HG03045 (cell line): ENCODE measurements at regions not wholly inside any gene's neighbourhood (a gene's known extent, or its start where the extent isn't known, plus 50 kb on each side); places are given as distances from the start of the nearest gene placed in this dataset.
"Not testable (repeated sequence)": the region's sequence is repeated elsewhere in the genome, so short reads cannot be mapped to it uniquely, and the experiment has no call there.

ENCODE experiments used
- ATAC-seq: cut with Tn5 transposase; IDR thresholded peaks from one replicate; pipeline ENCODE4 v1.9.1; 2021; ENCODE audit warnings: mild to moderate bottlenecking, moderate library complexity; ENCODE audit not compliant: unreplicated experiment

DNA sequence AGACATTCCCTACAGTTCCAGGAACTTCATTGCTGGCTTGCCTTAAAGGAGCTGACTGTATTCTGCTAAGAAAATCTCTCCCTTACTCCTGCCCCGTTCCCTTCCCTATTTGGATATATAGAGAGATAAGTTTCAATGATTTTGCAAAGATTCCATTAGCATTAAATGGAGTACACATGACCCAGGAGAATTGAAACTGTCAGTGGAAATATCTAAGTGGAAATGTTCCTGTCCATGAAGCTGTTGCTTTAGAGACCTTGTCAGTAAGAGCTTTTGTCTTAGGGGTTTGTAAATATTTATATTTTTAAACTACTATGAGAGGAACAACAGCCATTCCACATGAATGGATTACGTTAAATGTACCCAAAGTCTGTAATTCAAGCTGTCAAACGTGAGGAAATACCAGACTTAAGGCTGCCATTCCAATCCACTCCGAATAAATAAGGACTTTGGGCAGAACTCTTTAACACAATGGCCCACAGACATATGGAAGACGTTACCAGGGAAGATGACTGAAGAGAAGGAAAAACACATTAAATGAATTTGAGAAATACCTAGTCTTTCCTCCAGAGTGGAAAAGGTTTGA, 387.1 kb upstream of the PAPPA start:
- no peak for ATAC-seq

DNA sequence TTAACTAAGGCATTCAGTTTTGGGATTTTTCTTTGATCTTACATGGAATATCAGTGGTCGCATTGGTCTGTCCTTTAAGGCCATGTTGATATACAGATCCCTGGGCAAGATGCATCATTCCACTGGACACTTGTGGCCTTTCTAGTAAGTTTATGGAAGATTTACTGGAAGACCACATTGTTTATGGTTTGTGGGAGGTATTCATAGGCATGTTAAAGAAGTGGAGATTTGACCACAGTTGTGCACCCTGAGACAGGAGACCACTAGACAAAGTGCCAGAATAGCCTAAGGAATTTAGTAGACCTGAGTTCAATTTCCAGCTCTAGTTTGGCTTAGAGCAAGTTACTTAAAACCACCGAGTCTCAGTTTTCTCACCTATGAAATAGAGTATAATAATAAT, 383.1 kb upstream of the PAPPA start:
- ATAC-seq: no peak

DNA sequence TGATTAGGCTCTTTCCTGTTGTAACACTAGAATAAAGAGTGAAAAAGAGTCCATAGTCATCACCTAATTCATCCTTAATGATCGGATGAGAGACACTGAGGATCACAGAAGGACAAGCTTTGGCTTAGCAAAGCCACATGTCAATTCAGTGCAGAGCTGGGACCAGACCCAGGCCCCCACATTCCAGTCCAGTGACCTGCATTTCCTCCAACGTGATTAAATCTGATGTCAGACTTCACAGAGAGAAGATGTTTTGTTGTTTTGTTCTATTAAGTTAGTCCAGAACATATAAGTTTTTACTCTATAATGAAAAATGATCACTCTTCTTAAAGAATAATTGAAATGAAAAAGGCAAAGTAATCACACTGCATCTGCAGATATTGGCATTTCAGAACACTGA, 377.9 kb upstream of the PAPPA start:
- no peak for ATAC-seq

- ATAC-seq: no peak
Observed at GRCh38 chr9:115777610-115778009, 376.0 kb upstream of the PAPPA start.

- no peak for ATAC-seq
Observed at GRCh38 chr9:115781070-115781736, 372.4 kb upstream of the PAPPA start.

- ATAC-seq: no peak
Observed at GRCh38 chr9:115786321-115786720, 367.3 kb upstream of the PAPPA start.

GRCh38 chr9:115790520-115790919, 363.1 kb upstream of the PAPPA start:
- ATAC-seq: no peak

DNA sequence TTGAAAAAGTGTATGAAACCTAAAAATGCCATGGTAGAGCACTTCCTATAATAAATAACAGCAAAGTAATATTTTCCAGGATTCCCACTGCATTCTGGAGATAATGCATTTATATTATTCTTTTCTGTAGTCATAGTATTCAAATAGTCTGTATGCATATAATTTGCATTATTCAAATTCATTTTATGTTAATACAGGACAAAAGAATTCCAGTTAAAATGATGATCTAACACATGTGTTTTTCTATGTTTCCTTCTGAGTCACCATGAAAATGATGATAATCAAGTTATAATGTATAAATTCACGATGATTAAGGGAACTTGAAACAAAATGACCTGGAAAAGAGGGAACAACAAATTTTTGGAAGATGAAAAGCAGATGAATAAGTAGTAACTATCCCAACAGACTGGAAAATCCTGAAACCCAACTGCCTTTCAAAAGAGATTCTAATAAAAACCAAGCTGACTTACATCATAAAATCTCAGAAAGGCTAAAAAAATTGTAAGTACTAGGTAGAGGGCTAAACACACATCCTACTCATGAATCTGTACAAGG, 358.6 kb upstream of the PAPPA start:
- no peak for ATAC-seq

GRCh38 chr9:115799734-115800133, 353.9 kb upstream of the PAPPA start:
- ATAC-seq: no peak

GRCh38 chr9:115804206-115804605, 349.4 kb upstream of the PAPPA start:
- ATAC-seq: no peak

DNA sequence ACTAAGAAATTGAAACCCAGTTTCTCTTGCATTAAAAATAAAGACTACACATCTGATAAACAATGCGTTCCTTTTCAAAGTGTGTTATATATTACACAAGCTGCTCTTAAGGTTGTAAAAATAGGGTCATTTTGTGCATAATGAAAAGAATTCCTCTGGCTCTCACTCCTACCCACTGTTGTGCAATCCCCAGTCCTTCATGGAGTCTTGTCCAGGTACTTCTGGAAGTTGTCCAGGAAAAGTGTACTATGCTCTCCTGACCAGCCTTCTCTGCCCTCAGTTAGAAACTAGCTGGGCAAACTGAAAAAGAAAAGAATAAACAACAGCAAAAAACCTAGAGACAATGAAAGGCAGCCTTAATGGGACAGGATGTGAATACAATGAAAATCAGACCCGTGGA, 345.5 kb upstream of the PAPPA start:
- no peak for ATAC-seq

GRCh38 chr9:115808695-115809094, 344.9 kb upstream of the PAPPA start:
- no peak for ATAC-seq

DNA sequence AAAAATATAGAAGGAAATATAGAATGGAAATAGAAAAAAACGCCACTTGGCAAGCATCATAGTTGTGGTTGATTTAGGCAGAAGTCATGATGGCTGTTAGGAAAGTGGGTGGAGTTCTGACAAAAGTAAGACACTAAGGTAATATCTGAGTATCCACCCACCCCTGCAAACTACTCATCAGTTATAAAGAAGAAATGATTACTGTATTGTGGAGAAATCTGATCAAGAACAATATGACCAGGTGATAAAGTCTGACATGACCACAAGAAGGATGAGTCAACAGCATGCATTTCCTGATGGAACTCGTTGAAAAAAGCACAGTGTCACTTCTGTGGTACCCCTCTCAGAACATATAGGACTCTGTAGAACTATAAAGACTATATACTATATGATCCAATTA, 343.4 kb upstream of the PAPPA start:
- ATAC-seq: no peak

- no peak for ATAC-seq
Observed at GRCh38 chr9:115814081-115814480, 339.5 kb upstream of the PAPPA start.

DNA sequence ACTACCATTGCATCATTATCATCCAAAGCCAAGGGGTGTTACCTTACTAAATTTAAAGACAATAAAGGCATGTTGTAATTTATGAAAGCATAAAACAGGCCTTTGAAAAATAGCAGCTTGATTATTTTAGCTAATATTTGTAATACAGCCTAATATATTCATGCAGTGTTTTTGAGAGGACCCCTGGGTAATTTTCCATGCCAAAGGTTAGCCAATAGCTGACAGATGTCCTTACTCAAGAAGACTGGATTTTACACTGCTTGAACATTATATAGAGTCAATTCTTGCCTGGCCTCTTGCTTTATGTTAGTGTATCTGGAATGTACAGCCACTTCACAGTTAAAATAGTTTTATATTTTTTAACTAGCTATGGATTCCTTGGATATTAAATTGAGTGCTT, 337.8 kb upstream of the PAPPA start:
- ATAC-seq: no peak

- ATAC-seq: not testable (repeated sequence)
Observed at GRCh38 chr9:115818651-115819050, 334.9 kb upstream of the PAPPA start.

DNA sequence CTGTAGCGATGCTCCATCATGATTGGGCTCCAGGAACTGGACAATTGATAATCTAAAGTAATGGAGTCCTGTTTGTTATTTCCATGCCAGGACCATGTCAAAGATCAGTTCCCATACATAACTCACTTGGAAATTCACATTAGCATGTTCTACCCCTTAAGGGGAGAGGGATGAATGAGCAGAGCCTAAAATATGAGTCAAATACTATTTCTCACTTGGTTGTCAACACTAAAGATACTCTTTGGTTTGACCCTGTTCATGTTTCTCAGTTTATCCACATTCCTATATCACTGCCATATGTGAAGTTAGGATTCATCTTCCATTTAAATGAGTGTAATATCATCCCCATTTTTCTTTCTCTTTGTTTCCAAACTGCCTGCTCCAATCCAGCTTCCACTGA, 321.6 kb upstream of the PAPPA start:
- no peak for ATAC-seq

- no peak for ATAC-seq
Observed at GRCh38 chr9:115837618-115838017, 316.0 kb upstream of the PAPPA start.

- no peak for ATAC-seq
Observed at GRCh38 chr9:115838417-115838816, 315.2 kb upstream of the PAPPA start.

DNA sequence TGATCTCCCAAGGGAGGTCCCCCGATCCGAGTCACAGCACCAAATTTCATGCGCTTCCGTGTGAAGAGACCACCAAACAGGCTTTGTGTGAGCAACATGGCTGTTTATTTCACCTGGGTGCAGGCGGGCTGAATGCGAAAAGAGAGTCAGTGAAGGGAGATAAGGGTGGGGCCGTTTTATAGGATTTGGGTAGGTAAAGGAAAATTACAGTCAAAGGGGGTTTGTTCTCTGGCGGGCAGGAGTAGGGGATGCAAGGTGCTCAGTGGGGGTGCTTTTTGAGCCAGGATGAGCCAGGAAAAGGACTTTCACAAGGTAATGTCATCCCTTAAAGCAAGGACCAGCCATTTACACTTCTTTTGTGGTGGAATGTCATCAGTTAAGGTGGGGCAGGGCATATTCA, 309.2 kb upstream of the PAPPA start:
- ATAC-seq: not testable (repeated sequence)

GRCh38 chr9:115845648-115846312, 307.8 kb upstream of the PAPPA start:
- no peak for ATAC-seq

- no peak for ATAC-seq
Observed at GRCh38 chr9:115847216-115847615, 306.4 kb upstream of the PAPPA start.
